ENCODE measurements at regions not wholly inside any gene's neighbourhood (a gene's known extent, or its start where the extent isn't known, plus 50 kb on each side); places are given as distances from the start of the nearest gene placed in this dataset.

DNA sequence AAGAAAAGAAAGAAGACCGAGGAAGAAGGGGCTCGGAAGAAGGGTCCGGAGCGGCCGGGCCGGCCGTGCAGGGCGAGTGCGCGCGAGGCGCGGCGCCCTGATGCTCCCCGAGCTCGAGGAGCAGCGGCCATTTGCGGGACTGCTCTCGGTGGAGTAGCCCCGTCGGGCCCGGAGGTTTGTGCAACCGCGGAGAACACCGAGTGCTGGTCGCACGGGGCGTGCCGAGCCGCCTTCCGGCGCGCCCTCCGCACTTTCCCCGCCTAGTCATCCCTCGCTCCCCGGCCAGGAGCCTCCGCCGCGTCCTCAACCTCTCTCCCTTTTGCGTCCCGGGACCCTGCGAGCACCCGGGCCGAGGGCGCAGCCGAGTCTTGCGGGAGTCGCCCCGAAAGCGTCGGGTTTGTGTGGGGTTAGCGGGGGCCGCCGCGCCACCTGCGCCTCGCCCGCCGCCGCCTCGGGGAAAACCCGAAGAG lies 127.4 kb downstream of the LAS1L start:
- no peak for TF ChIP-seq TARDBP (IDR thresholded peaks at IDR 0.05)
- no peak for TF ChIP-seq NFRKB (IDR thresholded peaks at IDR 0.05)
- TF ChIP-seq FOXA1 (IDR thresholded peaks at IDR 0.05) = no peak
- no peak for TF ChIP-seq ELF4 (IDR thresholded peaks at IDR 0.05)
- no peak for TF ChIP-seq BHLHE40 (IDR thresholded peaks at IDR 0.05; ENCODE audit: borderline replicate concordance)
- TF ChIP-seq, protein P1, sequence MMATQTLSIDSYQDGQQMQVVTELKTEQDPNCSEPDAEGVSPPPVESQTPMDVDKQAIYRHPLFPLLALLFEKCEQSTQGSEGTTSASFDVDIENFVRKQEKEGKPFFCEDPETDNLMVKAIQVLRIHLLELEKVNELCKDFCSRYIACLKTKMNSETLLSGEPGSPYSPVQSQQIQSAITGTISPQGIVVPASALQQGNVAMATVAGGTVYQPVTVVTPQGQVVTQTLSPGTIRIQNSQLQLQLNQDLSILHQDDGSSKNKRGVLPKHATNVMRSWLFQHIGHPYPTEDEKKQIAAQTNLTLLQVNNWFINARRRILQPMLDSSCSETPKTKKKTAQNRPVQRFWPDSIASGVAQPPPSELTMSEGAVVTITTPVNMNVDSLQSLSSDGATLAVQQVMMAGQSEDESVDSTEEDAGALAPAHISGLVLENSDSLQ (IDR thresholded peaks at IDR 0.05) = no peak
- no peak for TF ChIP-seq SUZ12 (IDR thresholded peaks at IDR 0.05)
- TF ChIP-seq LEF1 (IDR thresholded peaks at IDR 0.05; ENCODE audit: borderline replicate concordance) = no peak
- TF ChIP-seq FOXM1 (IDR thresholded peaks at IDR 0.05; ENCODE audit: borderline replicate concordance) = no peak
- TF ChIP-seq FOXK2 (IDR thresholded peaks at IDR 0.05) = no peak
- TF ChIP-seq HDGF (IDR thresholded peaks at IDR 0.05; ENCODE audit: borderline replicate concordance) = no peak
- TF ChIP-seq SP1 (IDR thresholded peaks at IDR 0.05) = no peak

Data from HEK293T (cell line).